GM23248 (cell line): ENCODE measurements at regions not wholly inside any gene's neighbourhood (a gene's known extent, or its start where the extent isn't known, plus 50 kb on each side); places are given as distances from the start of the nearest gene placed in this dataset.
A peak's percentile ranks its signal among the peaks of the same experiment; 100 is the strongest.

ENCODE experiments used
- DNase-seq: peaks from one replicate; pipeline ENCODE4 v3.0.0-alpha.2; 2015
- H2AFZ ChIP-seq: fragments of 200-600 bp; sonication (generic); 2 replicates; pipeline ENCODE4 v1.6.1; 2016; ENCODE audit warnings: antibody characterized with exemption
- H3F3A ChIP-seq: fragments of 200-600 bp; sonication (generic); 2 replicates; pipeline ENCODE4 v1.6.1; 2016; ENCODE audit warnings: mild to moderate bottlenecking, antibody characterized with exemption, mixed run types; ENCODE audit not compliant: insufficient read depth
- H3K27ac ChIP-seq: fragments of 200-600 bp; sonication (generic); 2 replicates; pipeline ENCODE4 v1.5.1; 2016; ENCODE audit warnings: mild to moderate bottlenecking
- H3K27me3 ChIP-seq: fragments of 200-600 bp; sonication (generic); replicated peaks from 2 replicates; pipeline ENCODE4 v1.6.1; 2016; ENCODE audit warnings: mild to moderate bottlenecking; ENCODE audit not compliant: insufficient read depth
- H3K36me3 ChIP-seq: fragments of 200-600 bp; sonication (generic); 2 replicates; pipeline ENCODE4 v1.6.1; 2016; ENCODE audit warnings: low read depth, mild to moderate bottlenecking
- H3K4me1 ChIP-seq: fragments of 200-600 bp; sonication (generic); 2 replicates; pipeline ENCODE4 v1.6.1; 2016; ENCODE audit warnings: mild to moderate bottlenecking; ENCODE audit not compliant: insufficient read depth
- H3K4me2 ChIP-seq: fragments of 200-600 bp; sonication (generic); one replicate; pipeline ENCODE4 v1.6.1; 2016; ENCODE audit warnings: mild to moderate bottlenecking; ENCODE audit not compliant: unreplicated experiment
- H3K4me3 ChIP-seq: fragments of 200-600 bp; sonication (generic); 2 replicates; pipeline ENCODE4 v1.5.1; 2016; ENCODE audit warnings: mild to moderate bottlenecking
- H3K79me2 ChIP-seq: fragments of 200-600 bp; sonication (generic); 2 replicates; pipeline ENCODE4 v1.6.1; 2016; ENCODE audit warnings: mild to moderate bottlenecking; ENCODE audit not compliant: insufficient read depth
- H3K9ac ChIP-seq: fragments of 200-600 bp; sonication (generic); 2 replicates; pipeline ENCODE4 v1.6.1; 2016; ENCODE audit warnings: mild to moderate bottlenecking
- H3K9me2 ChIP-seq: fragments of 200-600 bp; sonication (generic); 2 replicates; pipeline ENCODE4 v1.6.1; 2016; ENCODE audit warnings: mixed run types, mild to moderate bottlenecking, moderate library complexity; ENCODE audit not compliant: insufficient read depth
- H3K9me3 ChIP-seq: fragments of 200-600 bp; sonication (generic); one replicate; pipeline ENCODE4 v1.6.1; 2017; ENCODE audit warnings: low read depth
- H4K20me1 ChIP-seq: fragments of 200-600 bp; sonication (generic); 2 replicates; pipeline ENCODE4 v1.6.0; 2016; ENCODE audit not compliant: insufficient read depth
- EZH2 ChIP-seq: fragments of 200-600 bp; sonication (generic); IDR thresholded peaks from 2 replicates; pipeline ENCODE4 v1.6.1; 2018; ENCODE audit warnings: antibody characterized with exemption, mild to moderate bottlenecking; ENCODE audit not compliant: insufficient read depth, poor library complexity, severe bottlenecking
- EZH2phosphoT487 ChIP-seq: fragments of 200-600 bp; sonication (generic); IDR thresholded peaks from 2 replicates; pipeline ENCODE4 v1.6.1; 2018; ENCODE audit warnings: antibody characterized with exemption, moderate library complexity, mild to moderate bottlenecking, low read depth; ENCODE audit not compliant: insufficient read depth
- WGBS, 2 experiments: methylation state at CpG; one replicate each; pipeline ENCODE4 v1.1.6; 2015 to 2017; ENCODE audit warnings: low lambda C conversion rate in 2 of 2, low coverage in 1 of 2; ENCODE audit errors: missing lambda C conversion rate in 2 of 2; 5-methylcytosine and 5-hydroxymethylcytosine counted together
- in situ Hi-C: fragments of 300-500 bp; cut with MboI; formaldehyde crosslinking; loops from 2 replicates; pipeline ENCODE4 v1.15.0; 2020

- Histone ChIP-seq H3K4me1 (no peaks in the 10 kb centered on the region), H3K27ac (no peak overlapping the region), H3K9ac (no peak overlapping the region), H3K9me3 (no peaks in the 10 kb centered on the region), H3K4me2 (no peak overlapping the region), H3K79me2 (no peaks in the 10 kb centered on the region), H3K27me3 (no peaks in the 10 kb centered on the region), H3K9me2 (no peaks in the 10 kb centered on the region), H4K20me1 (no peaks in the 10 kb centered on the region), H2AFZ (no peak overlapping the region), H3K4me3 (no peak overlapping the region), H3F3A (no peaks in the 10 kb centered on the region), H3K36me3 (no peaks in the 10 kb centered on the region)
- 81 to 86% methylated on average over 5 of the region's 5 CpGs for WGBS, 2 experiments
- no peak for DNase-seq
- TF ChIP-seq EZH2phosphoT487 (no peak), EZH2 (no peak)
- in situ Hi-C loops: no loop called here
Measured at GRCh38 chr3:59528251-59528650, 478.4 kb upstream of the CFAP20DC start.

- Histone ChIP-seq H3K4me1 (no peaks in the 10 kb centered on the region), H4K20me1 (no peaks in the 10 kb centered on the region), H3K27ac (no peak overlapping the region), H2AFZ (no peak overlapping the region), H3K9ac (no peak overlapping the region), H3K4me3 (no peak overlapping the region), H3K9me3 (no peaks in the 10 kb centered on the region), H3K27me3 (no peaks in the 10 kb centered on the region), H3K9me2 (no peaks in the 10 kb centered on the region), H3K79me2 (no peaks in the 10 kb centered on the region), H3K36me3 (no peaks in the 10 kb centered on the region), H3K4me2 (no peak overlapping the region), H3F3A (no peaks in the 10 kb centered on the region)
- in situ Hi-C loops: no loop called here
- 67 to 69% methylated on average over 3 of the region's 3 CpGs for WGBS, 2 experiments
- DNase-seq: peak; percentile 6
- TF ChIP-seq EZH2 (no peak), EZH2phosphoT487 (no peak)
Measured at GRCh38 chr3:59527493-59527892, 477.7 kb upstream of the CFAP20DC start.

- H2AFZ ChIP-seq: no peak overlapping the region
- H3K4me3 ChIP-seq: no peak overlapping the region
- no peaks in the 10 kb centered on the region for H3K9me2 ChIP-seq
- H3K79me2 ChIP-seq: no peaks in the 10 kb centered on the region
- TF ChIP-seq EZH2phosphoT487 (no peak), EZH2 (no peak)
- H3K9me3 ChIP-seq: no peaks in the 10 kb centered on the region
- no peaks in the 10 kb centered on the region for H3K27me3 ChIP-seq
- no peak for DNase-seq
- no peak overlapping the region for H3K4me2 ChIP-seq
- H3K36me3 ChIP-seq: no peaks in the 10 kb centered on the region
- no peaks in the 10 kb centered on the region for H4K20me1 ChIP-seq
- no peaks in the 10 kb centered on the region for H3F3A ChIP-seq
- no peak overlapping the region for H3K27ac ChIP-seq
- H3K4me1 ChIP-seq: no peaks in the 10 kb centered on the region
- in situ Hi-C loops: no loop called here
- H3K9ac ChIP-seq: no peak overlapping the region
Measured at GRCh38 chr3:59526999-59527398, 477.2 kb upstream of the CFAP20DC start.

GRCh38 chr3:59522550-59522949, 472.7 kb upstream of the CFAP20DC start:
- H3K27me3 ChIP-seq: no peaks in the 10 kb centered on the region
- no peak overlapping the region for H2AFZ ChIP-seq
- H4K20me1 ChIP-seq: no peaks in the 10 kb centered on the region
- no peak overlapping the region for H3K9ac ChIP-seq
- no peaks in the 10 kb centered on the region for H3K4me1 ChIP-seq
- H3K27ac ChIP-seq: no peak overlapping the region
- H3K36me3 ChIP-seq: no peaks in the 10 kb centered on the region
- no peaks in the 10 kb centered on the region for H3K9me2 ChIP-seq
- in situ Hi-C loops: no loop called here
- WGBS, 2 experiments: 89 to 90% methylated on average over 2 of the region's 2 CpGs
- no peak for DNase-seq
- H3F3A ChIP-seq: no peaks in the 10 kb centered on the region
- TF ChIP-seq EZH2 (no peak), EZH2phosphoT487 (no peak)
- H3K4me3 ChIP-seq: no peak overlapping the region
- no peaks in the 10 kb centered on the region for H3K9me3 ChIP-seq
- H3K4me2 ChIP-seq: no peak overlapping the region
- no peaks in the 10 kb centered on the region for H3K79me2 ChIP-seq

- Histone ChIP-seq H3K9me3 (no peaks in the 10 kb centered on the region), H4K20me1 (no peaks in the 10 kb centered on the region), H3K4me1 (no peaks in the 10 kb centered on the region), H3K4me2 (no peak overlapping the region), H3K9ac (no peak overlapping the region), H3K79me2 (no peaks in the 10 kb centered on the region), H3K27ac (no peak overlapping the region), H3K9me2 (no peaks in the 10 kb centered on the region), H3F3A (no peaks in the 10 kb centered on the region), H3K27me3 (no peaks in the 10 kb centered on the region), H2AFZ (no peak overlapping the region), H3K4me3 (no peak overlapping the region), H3K36me3 (no peaks in the 10 kb centered on the region)
- TF ChIP-seq EZH2phosphoT487 (no peak), EZH2 (no peak)
- in situ Hi-C loops: no loop called here
- no peak for DNase-seq
- WGBS, 2 experiments: 76 to 81% methylated on average over 6 of the region's 6 CpGs
Measured at GRCh38 chr3:59519094-59519493, 469.3 kb upstream of the CFAP20DC start.
